OCI-LY7 (cell line): ENCODE measurements at regions not wholly inside any gene's neighbourhood (a gene's known extent, or its start where the extent isn't known, plus 50 kb on each side); places are given as distances from the start of the nearest gene placed in this dataset.

Experiments used
- EZH2phosphoT487 ChIP-seq: fragments of 200-600 bp; sonication (generic); IDR thresholded peaks from 2 replicates; pipeline ENCODE4 v1.6.1; 2018; ENCODE audit warnings: low read depth, borderline replicate concordance, mild to moderate bottlenecking, mixed run types, antibody characterized with exemption, low read length, moderate library complexity, mixed read lengths
- TF ChIP-seq, protein P1 (sequence below): fragments of 200-600 bp; sonication (generic); conservative IDR thresholded peaks from 2 replicates; pipeline ENCODE4 v1.5.1; 2014; ENCODE audit warnings: mild to moderate bottlenecking, antibody characterized with exemption, low read length, moderate library complexity, mixed read lengths

DNA sequence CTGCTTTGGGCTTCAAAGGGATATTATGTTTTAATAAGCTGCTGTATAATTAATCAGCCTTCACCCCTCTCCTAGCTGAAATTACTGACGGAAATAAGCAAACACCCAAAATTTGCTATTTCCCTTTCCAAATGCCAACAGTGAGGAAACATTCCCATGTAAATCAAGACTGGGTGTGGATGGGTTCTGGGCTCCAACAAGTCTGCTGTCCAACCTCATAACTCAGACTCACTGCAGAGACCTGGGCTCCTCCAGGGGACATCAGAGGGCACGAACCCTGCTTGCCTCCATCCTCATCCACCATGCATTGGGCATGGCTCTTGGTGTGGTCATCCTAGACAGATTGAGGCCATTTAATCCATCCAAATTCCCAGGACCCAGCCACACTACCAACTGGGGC is 173.7 kb downstream of the C1D start:
- TF ChIP-seq, protein P1, sequence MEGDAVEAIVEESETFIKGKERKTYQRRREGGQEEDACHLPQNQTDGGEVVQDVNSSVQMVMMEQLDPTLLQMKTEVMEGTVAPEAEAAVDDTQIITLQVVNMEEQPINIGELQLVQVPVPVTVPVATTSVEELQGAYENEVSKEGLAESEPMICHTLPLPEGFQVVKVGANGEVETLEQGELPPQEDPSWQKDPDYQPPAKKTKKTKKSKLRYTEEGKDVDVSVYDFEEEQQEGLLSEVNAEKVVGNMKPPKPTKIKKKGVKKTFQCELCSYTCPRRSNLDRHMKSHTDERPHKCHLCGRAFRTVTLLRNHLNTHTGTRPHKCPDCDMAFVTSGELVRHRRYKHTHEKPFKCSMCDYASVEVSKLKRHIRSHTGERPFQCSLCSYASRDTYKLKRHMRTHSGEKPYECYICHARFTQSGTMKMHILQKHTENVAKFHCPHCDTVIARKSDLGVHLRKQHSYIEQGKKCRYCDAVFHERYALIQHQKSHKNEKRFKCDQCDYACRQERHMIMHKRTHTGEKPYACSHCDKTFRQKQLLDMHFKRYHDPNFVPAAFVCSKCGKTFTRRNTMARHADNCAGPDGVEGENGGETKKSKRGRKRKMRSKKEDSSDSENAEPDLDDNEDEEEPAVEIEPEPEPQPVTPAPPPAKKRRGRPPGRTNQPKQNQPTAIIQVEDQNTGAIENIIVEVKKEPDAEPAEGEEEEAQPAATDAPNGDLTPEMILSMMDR = no peak
- no peak for TF ChIP-seq EZH2phosphoT487
